ENCODE measurements at regions not wholly inside any gene's neighbourhood (a gene's known extent, or its start where the extent isn't known, plus 50 kb on each side); places are given as distances from the start of the nearest gene placed in this dataset.

DNA sequence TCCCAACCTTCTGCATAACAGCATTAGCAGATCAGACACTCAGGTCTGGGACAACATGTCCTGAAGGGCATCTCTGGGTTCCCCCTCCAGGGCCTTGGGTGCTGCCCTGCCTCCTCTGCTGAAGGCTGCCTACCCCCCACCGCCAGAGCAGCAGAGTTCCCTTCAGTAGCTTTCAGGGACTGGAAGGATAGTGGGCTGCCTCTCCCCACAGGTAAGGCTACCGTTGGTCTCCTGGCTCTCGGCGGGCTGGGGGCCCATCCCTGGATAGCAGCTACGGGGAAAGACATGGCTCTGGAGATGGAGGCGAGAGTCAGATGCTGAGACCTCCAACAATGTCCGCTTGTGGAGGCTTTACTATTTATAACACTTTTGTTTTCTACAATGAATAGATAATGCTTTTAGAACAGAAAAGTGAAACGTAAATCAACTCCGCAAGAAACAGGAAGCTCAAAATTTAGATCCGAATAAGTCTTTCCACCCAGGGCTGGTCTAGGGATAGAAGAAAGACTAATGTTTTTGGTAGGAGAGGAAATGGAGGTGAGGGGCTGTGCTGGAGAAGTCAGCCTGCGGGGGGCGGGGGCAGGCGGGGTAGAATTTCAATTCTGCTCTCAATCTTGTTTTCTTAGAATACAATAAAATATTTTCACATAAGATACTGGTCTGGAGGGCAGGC is 58.4 kb downstream of the ARL4C start:
- TF ChIP-seq, protein P1, sequence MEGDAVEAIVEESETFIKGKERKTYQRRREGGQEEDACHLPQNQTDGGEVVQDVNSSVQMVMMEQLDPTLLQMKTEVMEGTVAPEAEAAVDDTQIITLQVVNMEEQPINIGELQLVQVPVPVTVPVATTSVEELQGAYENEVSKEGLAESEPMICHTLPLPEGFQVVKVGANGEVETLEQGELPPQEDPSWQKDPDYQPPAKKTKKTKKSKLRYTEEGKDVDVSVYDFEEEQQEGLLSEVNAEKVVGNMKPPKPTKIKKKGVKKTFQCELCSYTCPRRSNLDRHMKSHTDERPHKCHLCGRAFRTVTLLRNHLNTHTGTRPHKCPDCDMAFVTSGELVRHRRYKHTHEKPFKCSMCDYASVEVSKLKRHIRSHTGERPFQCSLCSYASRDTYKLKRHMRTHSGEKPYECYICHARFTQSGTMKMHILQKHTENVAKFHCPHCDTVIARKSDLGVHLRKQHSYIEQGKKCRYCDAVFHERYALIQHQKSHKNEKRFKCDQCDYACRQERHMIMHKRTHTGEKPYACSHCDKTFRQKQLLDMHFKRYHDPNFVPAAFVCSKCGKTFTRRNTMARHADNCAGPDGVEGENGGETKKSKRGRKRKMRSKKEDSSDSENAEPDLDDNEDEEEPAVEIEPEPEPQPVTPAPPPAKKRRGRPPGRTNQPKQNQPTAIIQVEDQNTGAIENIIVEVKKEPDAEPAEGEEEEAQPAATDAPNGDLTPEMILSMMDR (IDR thresholded peaks at IDR 0.05), result no peak

GRCh38 chr2:234437642-234438304 is 59.1 kb downstream of the ARL4C start:
- TF ChIP-seq, protein P1 (IDR thresholded peaks at IDR 0.05), result no peak

GRCh38 chr2:234436482-234436837 is 60.4 kb downstream of the ARL4C start:
- TF ChIP-seq, protein P1 (IDR thresholded peaks at IDR 0.05), result no peak

GRCh38 chr2:234435836-234436481 is 60.9 kb downstream of the ARL4C start:
- TF ChIP-seq, protein P1 (IDR thresholded peaks at IDR 0.05), result no peak

GRCh38 chr2:234433201-234433600 is 63.7 kb downstream of the ARL4C start:
- TF ChIP-seq, protein P1 (IDR thresholded peaks at IDR 0.05), result no peak

- TF ChIP-seq, protein P1 (IDR thresholded peaks at IDR 0.05), result no peak
These were observed 66.0 kb downstream of the ARL4C start for GRCh38 chr2:234430871-234431270.

- TF ChIP-seq, protein P1 (IDR thresholded peaks at IDR 0.05), result no peak
These were observed 67.6 kb downstream of the ARL4C start for GRCh38 chr2:234429265-234429664.
